H1 (cell line): ENCODE measurements at regions not wholly inside any gene's neighbourhood (a gene's known extent, or its start where the extent isn't known, plus 50 kb on each side); places are given as distances from the start of the nearest gene placed in this dataset.

Experiments
- CTCF ChIA-PET: fragments of 300-600 bp; sonication (Branson Sonifier 250); formaldehyde crosslinking; loops from one replicate; lab custom pipeline; 2021; ENCODE audit not compliant: partially characterized antibody; lab: Charles Lee
- POLR2A ChIA-PET: fragments of 300-600 bp; sonication (Branson Sonifier 250); formaldehyde crosslinking; loops from one replicate; lab custom pipeline; 2021; ENCODE audit warnings: inconsistent platforms; ENCODE audit not compliant: partially characterized antibody; lab: Charles Lee
- DNase-seq, 2 experiments: peaks; one replicate each; pipeline versions ENCODE4 v3.0.0 to v3.0.0-alpha.2; 2010 to 2022; ENCODE audit warnings: low spot score in 2 of 2, low read depth in 1 of 2, mixed read lengths in 1 of 2
- FAIRE-seq: peaks from 2 replicates; lab custom pipeline; 2011; peaks lifted over from hg19 to GRCh38; lab: Jason Lieb, UNC
- H2AFZ ChIP-seq: 2 replicates; pipeline ENCODE4 v1.8.1; 2012; ENCODE audit warnings: low read length, inconsistent platforms
- H2AK5ac ChIP-seq: 2 replicates; pipeline ENCODE4 v1.6.1; 2013; ENCODE audit warnings: low read depth, low read length
- H2BK120ac ChIP-seq: replicated peaks from 2 replicates; pipeline ENCODE3; 2013; ENCODE audit warnings: low read depth, low read length, inconsistent platforms
- H2BK12ac ChIP-seq: 2 replicates; pipeline ENCODE4 v1.6.1; 2013; ENCODE audit warnings: low read depth, low read length
- H2BK15ac ChIP-seq: 2 replicates; pipeline ENCODE4 v1.6.1; 2013; ENCODE audit warnings: low read length
- H2BK20ac ChIP-seq: 2 replicates; pipeline ENCODE4 v1.6.1; 2013; ENCODE audit warnings: low read length
- H2BK5ac ChIP-seq: 2 replicates; pipeline ENCODE4 v1.6.1; 2013; ENCODE audit warnings: low read depth, low read length
- H3K14ac ChIP-seq: 2 replicates; pipeline ENCODE4 v1.6.1; 2013; ENCODE audit warnings: inconsistent platforms; ENCODE audit not compliant: insufficient read length
- H3K18ac ChIP-seq: 2 replicates; pipeline ENCODE4 v1.6.1; 2013; ENCODE audit warnings: low read length; ENCODE audit errors: extremely low read depth
- H3K23ac ChIP-seq: 2 replicates; pipeline ENCODE4 v1.6.1; 2013; ENCODE audit warnings: inconsistent platforms; ENCODE audit not compliant: insufficient read length
- H3K23me2 ChIP-seq: 2 replicates; pipeline ENCODE4 v1.6.1; 2013; ENCODE audit warnings: low read depth, low read length
- H3K27ac ChIP-seq: 2 replicates; pipeline ENCODE4 v1.6.1; 2011; ENCODE audit warnings: low read depth, low read length, inconsistent platforms
- H3K27me3 ChIP-seq, 4 experiments: replicated peaks in 1 of 4; 1 replicate in 1 of 4; 2 replicates in 3 of 4; pipeline versions ENCODE4 v1.6.1 to v1.8.1; 2011 to 2013; ENCODE audit warnings: low read length in 3 of 4, mild to moderate bottlenecking in 3 of 4, inconsistent platforms in 2 of 4, mixed read lengths in 2 of 4, moderate library complexity in 1 of 4; ENCODE audit not compliant: control insufficient read depth in 3 of 4, insufficient read depth in 3 of 4; ENCODE audit errors: extremely low read depth in 1 of 4
- H3K36me3 ChIP-seq, 4 experiments: 2 replicates each; pipeline versions ENCODE4 v1.6.1 to v1.8.1; 2011 to 2013; ENCODE audit warnings: mild to moderate bottlenecking in 4 of 4, low read length in 3 of 4, moderate library complexity in 2 of 4, control low read depth in 1 of 4, inconsistent platforms in 1 of 4; ENCODE audit not compliant: insufficient read depth in 4 of 4, control insufficient read depth in 2 of 4
- H3K4ac ChIP-seq: replicated peaks from 2 replicates; pipeline ENCODE3; 2013; ENCODE audit warnings: low read length, low read depth, mixed read lengths, inconsistent platforms; ENCODE audit not compliant: insufficient read length
- H3K4me1 ChIP-seq, 4 experiments: replicated peaks in 1 of 4; 1 replicate in 1 of 4; 2 replicates in 3 of 4; pipeline versions ENCODE4 v1.6.1 to v1.8.1; 2011 to 2013; ENCODE audit warnings: low read length in 3 of 4, inconsistent platforms in 2 of 4, mixed read lengths in 1 of 4; ENCODE audit not compliant: insufficient read depth in 4 of 4, control insufficient read depth in 3 of 4
- H3K4me2 ChIP-seq, 2 experiments: 2 replicates each; pipeline versions ENCODE4 v1.6.1 to v1.8.1; 2011 to 2013; ENCODE audit warnings: low read depth in 2 of 2, low read length in 2 of 2, control low read depth in 1 of 2, inconsistent platforms in 1 of 2, mild to moderate bottlenecking in 1 of 2; ENCODE audit not compliant: insufficient read depth in 1 of 2
- H3K4me3 ChIP-seq, 4 experiments: fragments of 200-600, 300-600 bp in 1 of 4; sonication (generic), shearing (Covaris generic), sonication (Bioruptor Twin) in 1 of 4; 2 replicates each; pipeline versions ENCODE4 v1.5.1 to v1.8.1; 2011 to 2016; ENCODE audit warnings: low read length in 4 of 4, low read depth in 3 of 4, control low read depth in 2 of 4, inconsistent platforms in 2 of 4, mild to moderate bottlenecking in 2 of 4, mixed read lengths in 1 of 4, moderate library complexity in 1 of 4; ENCODE audit not compliant: insufficient read depth in 2 of 4; ENCODE audit errors: extremely low read depth in 1 of 4
- H3K56ac ChIP-seq: replicated peaks from 2 replicates; pipeline ENCODE3; 2013; ENCODE audit warnings: low read depth, mild to moderate bottlenecking, mixed read lengths, low read length, inconsistent platforms; ENCODE audit not compliant: insufficient read length
- H3K79me1 ChIP-seq: 2 replicates; pipeline ENCODE4 v1.6.1; 2013; ENCODE audit warnings: low read depth, low read length, control low read depth
- H3K79me2 ChIP-seq, 2 experiments: 2 replicates each; pipeline versions ENCODE4 v1.6.1 to v1.8.1; 2012 to 2013; ENCODE audit warnings: low read length in 2 of 2, mild to moderate bottlenecking in 2 of 2, inconsistent platforms in 1 of 2; ENCODE audit not compliant: insufficient read depth in 2 of 2, control insufficient read depth in 1 of 2
- H3K9ac ChIP-seq, 4 experiments: replicated peaks in 1 of 4; 1 replicate in 1 of 4; 2 replicates in 3 of 4; pipeline versions ENCODE4 v1.6.1 to v1.8.1; 2011 to 2013; ENCODE audit warnings: low read depth in 3 of 4, low read length in 3 of 4, control low read depth in 2 of 4, mild to moderate bottlenecking in 2 of 4, moderate library complexity in 2 of 4, inconsistent platforms in 1 of 4; ENCODE audit errors: extremely low read depth in 1 of 4
- H3K9me3 ChIP-seq, 2 experiments: 2 replicates each; pipeline versions ENCODE4 v1.6.1 to v1.8.1; 2012 to 2013; ENCODE audit warnings: mild to moderate bottlenecking in 2 of 2, moderate library complexity in 2 of 2, control low read depth in 1 of 2, inconsistent platforms in 1 of 2, low read depth in 1 of 2, low read length in 1 of 2, mixed read lengths in 1 of 2; ENCODE audit not compliant: insufficient read depth in 2 of 2
- H4K20me1 ChIP-seq, 2 experiments: replicated peaks in 1 of 2; 2 replicates each; pipeline versions ENCODE3 to v1.8.1; 2011 to 2013; ENCODE audit warnings: inconsistent platforms in 2 of 2, low read length in 2 of 2, mild to moderate bottlenecking in 1 of 2; ENCODE audit not compliant: insufficient read depth in 2 of 2, control insufficient read depth in 1 of 2
- H4K5ac ChIP-seq: 2 replicates; pipeline ENCODE4 v1.6.1; 2013; ENCODE audit warnings: low read length, low read depth, mixed read lengths, inconsistent platforms; ENCODE audit not compliant: insufficient read length
- H4K8ac ChIP-seq: 2 replicates; pipeline ENCODE4 v1.8.0; 2013; ENCODE audit warnings: mild to moderate bottlenecking, moderate library complexity, low read length, inconsistent platforms; ENCODE audit not compliant: insufficient read depth; ENCODE audit errors: extremely low read depth
- H4K91ac ChIP-seq: replicated peaks from 2 replicates; pipeline ENCODE3; 2013; ENCODE audit warnings: low read length, mixed read lengths, inconsistent platforms; ENCODE audit not compliant: insufficient read length
- BRCA1 ChIP-seq: IDR thresholded peaks from 2 replicates; pipeline ENCODE4 v1.6.1; 2012; ENCODE audit warnings: low read depth, low read length, improper control_type of control experiment
- CBX8 ChIP-seq: fragments of 300-800, 300-1000 bp; sonication (generic); IDR thresholded peaks from 2 replicates; pipeline ENCODE4 v1.7.1; 2016; ENCODE audit warnings: low read depth, low read length, borderline replicate concordance
- CHD2 ChIP-seq: IDR thresholded peaks from 2 replicates; pipeline ENCODE4 v1.6.1; 2012; ENCODE audit warnings: low read length, improper control_type of control experiment
- EGR1 ChIP-seq: IDR thresholded peaks from 2 replicates; pipeline ENCODE4 v1.6.1; 2011; ENCODE audit warnings: low read depth, low read length, borderline replicate concordance
- HDAC2 ChIP-seq, 2 experiments: fragments of 300-600 bp in 1 of 2; sonication (generic) in 1 of 2; IDR thresholded peaks; 2 replicates each; pipeline ENCODE4 v1.6.1; 2011 to 2012; ENCODE audit warnings: low read depth in 2 of 2, low read length in 2 of 2, mild to moderate bottlenecking in 2 of 2, moderate library complexity in 2 of 2, borderline replicate concordance in 1 of 2, inconsistent platforms in 1 of 2
- KDM1A ChIP-seq: fragments of 200-600, 300-600 bp; sonication (generic); IDR thresholded peaks from 2 replicates; pipeline ENCODE4 v1.7.1; 2016; ENCODE audit warnings: mild to moderate bottlenecking, low read length, borderline replicate concordance
- KDM4A ChIP-seq: IDR thresholded peaks from one replicate; pipeline ENCODE4 v1.7.1; 2012; ENCODE audit warnings: low read depth, mild to moderate bottlenecking, moderate library complexity, low read length, inconsistent platforms; ENCODE audit not compliant: severe bottlenecking
- MAFK ChIP-seq: IDR thresholded peaks from 2 replicates; pipeline ENCODE4 v1.6.1; 2012; ENCODE audit warnings: low read depth, mild to moderate bottlenecking, improper control_type of control experiment, low read length
- NRF1 ChIP-seq: IDR thresholded peaks from 2 replicates; pipeline ENCODE4 v1.6.1; 2011; ENCODE audit warnings: mild to moderate bottlenecking, low read depth, low read length, improper control_type of control experiment
- POLR2AphosphoS5 ChIP-seq: IDR thresholded peaks from 2 replicates; pipeline ENCODE4 v1.6.1; 2011; ENCODE audit warnings: low read depth, low read length
- POU5F1 ChIP-seq: IDR thresholded peaks from 2 replicates; pipeline ENCODE4 v1.6.1; 2011; ENCODE audit warnings: low read depth, mild to moderate bottlenecking, low read length, moderate library complexity
- RFX5 ChIP-seq: IDR thresholded peaks from 2 replicates; pipeline ENCODE4 v1.6.1; 2011; ENCODE audit warnings: low read depth, low read length, improper control_type of control experiment, borderline replicate concordance
- SP2 ChIP-seq: IDR thresholded peaks from 2 replicates; pipeline ENCODE4 v1.6.1; 2012; ENCODE audit warnings: mild to moderate bottlenecking, low read length, inconsistent platforms
- SRF ChIP-seq: IDR thresholded peaks from 2 replicates; pipeline ENCODE4 v1.6.1; 2011; ENCODE audit warnings: mild to moderate bottlenecking, low read depth, low read length, moderate library complexity
- TAF7 ChIP-seq: optimal IDR thresholded peaks from 2 replicates; pipeline ENCODE3; 2011; ENCODE audit warnings: low read depth, mild to moderate bottlenecking, inconsistent platforms, low read length, moderate library complexity, borderline replicate concordance
- WGBS, 2 experiments: shearing (Covaris generic) in 1 of 2; methylation state at CpG; one replicate each; pipeline versions ENCODE4 v1.1.6 to v1.1.7; 2013 to 2015; ENCODE audit warnings: low lambda C conversion rate in 2 of 2, mixed read lengths in 2 of 2, inconsistent platforms in 1 of 2, low coverage in 1 of 2, missing lambda C conversion rate in 1 of 2; ENCODE audit not compliant: insufficient replicate concordance in 2 of 2, insufficient coverage in 1 of 2, insufficient read length in 1 of 2; ENCODE audit errors: extremely low coverage in 1 of 2, missing lambda C conversion rate in 1 of 2; 5-methylcytosine and 5-hydroxymethylcytosine counted together

DNA sequence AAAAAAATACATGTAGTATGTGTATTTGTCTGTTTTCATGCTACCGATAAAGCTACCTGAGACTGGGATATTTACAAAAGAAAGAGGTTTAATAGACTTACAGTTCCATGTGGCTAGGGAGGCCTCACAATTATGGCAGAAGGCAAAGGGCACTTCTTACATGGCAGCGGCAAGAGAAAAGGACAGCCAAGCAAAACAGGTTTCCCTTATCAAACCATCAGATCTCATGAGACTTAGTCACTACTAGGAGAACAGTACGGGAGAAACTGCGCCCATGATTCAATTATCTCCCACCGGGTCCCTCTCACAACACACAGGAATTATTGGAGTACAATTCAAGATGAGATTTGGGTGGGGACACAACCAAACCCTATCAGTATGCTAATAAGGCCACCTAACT is 137.0 kb upstream of the ELOVL6 start:
- Histone ChIP-seq H2BK5ac (no peak overlapping the region), H3K18ac (no peak overlapping the region), H3K79me2 (no peaks in the 10 kb centered on the region), H3K4me1 (no peaks in the 10 kb centered on the region), H3K56ac (no peak overlapping the region), H4K8ac (no peak overlapping the region), H3K4me2 (no peak overlapping the region), H4K20me1 (no peaks in the 10 kb centered on the region), H2AFZ (no peak overlapping the region), H2BK12ac (no peak overlapping the region), H2BK15ac (no peak overlapping the region), H4K5ac (no peak overlapping the region), H2AK5ac (no peak overlapping the region), H3K23ac (no peak overlapping the region), H3K27me3 (no peaks in the 10 kb centered on the region), H3K36me3 (no peaks in the 10 kb centered on the region), H2BK120ac (no peak overlapping the region), H4K91ac (no peak overlapping the region), H3K9ac (no peak overlapping the region), H3K4me3 (no peak overlapping the region), H2BK20ac (no peak overlapping the region), H3K79me1 (no peaks in the 10 kb centered on the region), H3K27ac (no peak overlapping the region), H3K9me3 (no peaks in the 10 kb centered on the region), H3K23me2 (no peaks in the 10 kb centered on the region; the same call in 1 of the 2 replicates), H3K4ac (no peak overlapping the region), H3K14ac (no peak overlapping the region)
- 89% methylated on average over 5 of the region's 5 CpGs; no CpG with 5 or more reads in 1 of the 2 experiments for WGBS, 2 experiments
- FAIRE-seq (no peak), DNase-seq (no peak)
- ChIA-PET CTCF (interaction anchor here (0.9 to 3.5 kb wide), 4 partner anchors 8 to 174 kb away, joined by 3 to 16 read pairs (median 4); no protein-coding TSS in a partner anchor), POLR2A (no interaction called here)
- TF ChIP-seq TAF7 (no peak), POLR2AphosphoS5 (no peak), KDM4A (no peak), RFX5 (no peak), POU5F1 (no peak), SRF (no peak), CBX8 (no peak), SP2 (no peak), KDM1A (no peak), CHD2 (no peak), BRCA1 (no peak), HDAC2 (IDR thresholded peaks at IDR 0.05; ENCODE audit: borderline replicate concordance in 1 of 2, low read depth in 2 of 2, low read length in 2 of 2) (no peak), NRF1 (no peak), EGR1 (no peak), MAFK (no peak)
